Natural killer cell (primary cell): ENCODE measurements at regions not wholly inside any gene's neighbourhood (a gene's known extent, or its start where the extent isn't known, plus 50 kb on each side); places are given as distances from the start of the nearest gene placed in this dataset.
"Not testable (repeated sequence)": the region's sequence is repeated elsewhere in the genome, so short reads cannot be mapped to it uniquely, and the experiment has no call there.

ENCODE experiments used
- ATAC-seq, 3 donors: fragments of 150-1000 bp in 2 of 3; fragments of 200-7000 bp in 1 of 3; cut with Tn5 transposase; 1 replicate in 1 of 3; 2 replicates in 2 of 3; pipeline ENCODE4 v1.10.0; 2021; ENCODE audit warnings: mild to moderate bottlenecking in 2 of 3, moderate library complexity in 2 of 3
- DNase-seq, 2 donors: peaks; one replicate each; pipeline versions ENCODE4 v3.0.0 to v3.0.0-alpha.2; 2013 to 2021; ENCODE audit warnings: mixed read lengths in 1 of 2
- H3K27ac ChIP-seq: one replicate; pipeline ENCODE4 v1.5.1; 2013; ENCODE audit warnings: mild to moderate bottlenecking, low read length
- H3K27me3 ChIP-seq: one replicate; pipeline ENCODE4 v1.6.1; 2013; ENCODE audit warnings: low read length; ENCODE audit not compliant: control insufficient read depth, insufficient read depth
- H3K36me3 ChIP-seq: one replicate; pipeline ENCODE4 v1.6.1; 2013; ENCODE audit warnings: low read length; ENCODE audit not compliant: control insufficient read depth, insufficient read depth
- H3K4me1 ChIP-seq: one replicate; pipeline ENCODE4 v1.6.1; 2013; ENCODE audit warnings: low read length; ENCODE audit not compliant: control insufficient read depth, insufficient read depth
- H3K4me3 ChIP-seq: one replicate; pipeline ENCODE4 v1.5.1; 2013; ENCODE audit warnings: low read length
- H3K9me3 ChIP-seq: one replicate; pipeline ENCODE4 v1.6.1; 2013; ENCODE audit warnings: low read length; ENCODE audit not compliant: control insufficient read depth, insufficient read depth
- H3K27ac Mint-ChIP-seq, 2 donors: one replicate each; pipeline ENCODE4 v1.8.0; 2022; ENCODE audit warnings: mild to moderate bottlenecking in 2 of 2, mixed read lengths in 2 of 2, moderate library complexity in 1 of 2
- H3K27me3 Mint-ChIP-seq, 2 donors: one replicate each; pipeline ENCODE4 v1.8.0; 2022; ENCODE audit warnings: low read depth in 2 of 2, mixed read lengths in 2 of 2
- H3K36me3 Mint-ChIP-seq: one replicate; pipeline ENCODE4 v1.8.0; 2022; ENCODE audit warnings: mixed read lengths
- H3K4me1 Mint-ChIP-seq, 2 donors: one replicate each; pipeline ENCODE4 v1.8.0; 2022; ENCODE audit warnings: mixed read lengths in 2 of 2
- H3K4me3 Mint-ChIP-seq: one replicate; pipeline ENCODE4 v1.8.0; 2022; ENCODE audit warnings: mild to moderate bottlenecking, moderate library complexity, mixed read lengths
- H3K9me3 Mint-ChIP-seq, 2 donors: one replicate each; pipeline ENCODE4 v1.8.0; 2022; ENCODE audit warnings: mixed read lengths in 2 of 2
- whole genome bisulfite sequencing: methylation state at CpG from one replicate; pipeline ENCODE4 v1.1.7; 2013; ENCODE audit warnings: missing lambda C conversion rate; ENCODE audit not compliant: insufficient coverage; 5-methylcytosine and 5-hydroxymethylcytosine counted together
- intact Hi-C: fragments of 100-400 bp; cut with micrococcal nuclease; formaldehyde crosslinking; loops from one replicate; pipeline ENCODE4 v1.14.2; 2022
- TF ChIP-seq, protein P1 (sequence below): fragments of 200-600 bp; IDR thresholded peaks from one replicate; pipeline ENCODE4 v1.8.0; 2022; ENCODE audit warnings: antibody characterized with exemption

GRCh38 chr12:131269551-131269950 is 315.8 kb downstream of the ADGRD1 start:
- Mint-ChIP-seq H3K9me3 (no peaks in the 10 kb centered on the region), H3K27ac (no peak overlapping the region), H3K4me1 (no peaks in the 10 kb centered on the region), H3K27me3 (no peaks in the 10 kb centered on the region), H3K4me3 (no peak overlapping the region), H3K36me3 (no peaks in the 10 kb centered on the region)
- DNase-seq, result no peak
- Histone ChIP-seq H3K9me3 (no peaks in the 10 kb centered on the region), H3K27ac (no peak overlapping the region), H3K27me3 (no peaks in the 10 kb centered on the region), H3K4me3 (no peak overlapping the region), H3K36me3 (no peaks in the 10 kb centered on the region), H3K4me1 (no peaks in the 10 kb centered on the region)
- ATAC-seq, result no peak
- 81% methylated on average over 2 of the region's 4 CpGs for WGBS
- TF ChIP-seq, protein P1, sequence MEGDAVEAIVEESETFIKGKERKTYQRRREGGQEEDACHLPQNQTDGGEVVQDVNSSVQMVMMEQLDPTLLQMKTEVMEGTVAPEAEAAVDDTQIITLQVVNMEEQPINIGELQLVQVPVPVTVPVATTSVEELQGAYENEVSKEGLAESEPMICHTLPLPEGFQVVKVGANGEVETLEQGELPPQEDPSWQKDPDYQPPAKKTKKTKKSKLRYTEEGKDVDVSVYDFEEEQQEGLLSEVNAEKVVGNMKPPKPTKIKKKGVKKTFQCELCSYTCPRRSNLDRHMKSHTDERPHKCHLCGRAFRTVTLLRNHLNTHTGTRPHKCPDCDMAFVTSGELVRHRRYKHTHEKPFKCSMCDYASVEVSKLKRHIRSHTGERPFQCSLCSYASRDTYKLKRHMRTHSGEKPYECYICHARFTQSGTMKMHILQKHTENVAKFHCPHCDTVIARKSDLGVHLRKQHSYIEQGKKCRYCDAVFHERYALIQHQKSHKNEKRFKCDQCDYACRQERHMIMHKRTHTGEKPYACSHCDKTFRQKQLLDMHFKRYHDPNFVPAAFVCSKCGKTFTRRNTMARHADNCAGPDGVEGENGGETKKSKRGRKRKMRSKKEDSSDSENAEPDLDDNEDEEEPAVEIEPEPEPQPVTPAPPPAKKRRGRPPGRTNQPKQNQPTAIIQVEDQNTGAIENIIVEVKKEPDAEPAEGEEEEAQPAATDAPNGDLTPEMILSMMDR, result no peak
- intact Hi-C loops, result no loop called here

DNA sequence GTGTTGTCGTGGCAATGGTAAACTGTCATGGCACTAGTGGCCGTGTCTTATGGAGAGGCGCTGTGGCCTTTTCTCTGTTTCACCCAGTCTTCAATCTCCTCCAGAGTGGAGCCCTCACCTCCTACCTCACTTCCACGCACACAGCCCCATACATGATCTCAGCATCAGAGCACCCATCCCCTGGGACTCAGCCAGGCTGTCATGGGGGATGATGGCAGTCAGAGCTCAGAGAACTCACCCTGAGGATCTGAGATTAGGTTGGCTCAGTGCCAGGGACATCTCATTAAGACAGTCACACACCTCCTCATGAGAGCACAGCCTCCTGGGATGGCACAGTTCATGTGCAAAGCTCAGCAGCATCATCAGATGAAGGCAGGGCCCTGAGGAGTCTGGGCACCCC is 316.3 kb downstream of the ADGRD1 start:
- H3K4me1 Mint-ChIP-seq, H3K4me1 ChIP-seq, H3K36me3 ChIP-seq, intact Hi-C loops, H3K9me3 ChIP-seq, H3K36me3 Mint-ChIP-seq, ATAC-seq, H3K4me3 ChIP-seq, H3K9me3 Mint-ChIP-seq, H3K27me3 Mint-ChIP-seq, H3K27ac Mint-ChIP-seq, H3K27me3 ChIP-seq, H3K27ac ChIP-seq, DNase-seq, H3K4me3 Mint-ChIP-seq: not testable (repeated sequence)
- WGBS, result 90% methylated on average over 4 of the region's 4 CpGs

DNA sequence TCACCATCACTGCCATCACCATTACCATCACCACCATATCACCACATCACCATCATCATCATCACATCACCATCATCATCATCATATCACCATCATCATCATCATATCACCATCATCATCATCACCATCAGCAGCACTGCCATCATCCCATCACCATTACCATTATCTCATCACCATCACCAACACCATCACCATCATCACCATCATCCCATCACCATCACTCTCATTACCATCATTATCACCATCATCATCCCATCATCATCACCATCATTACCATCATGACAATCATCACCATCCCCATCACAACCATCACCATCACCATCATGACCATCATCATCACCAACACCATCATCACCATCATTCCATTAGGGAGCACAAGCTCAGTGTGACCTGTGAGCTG is 318.0 kb downstream of the ADGRD1 start:
- no peak for ATAC-seq
- no peaks in the 10 kb centered on the region for H3K9me3 Mint-ChIP-seq

GRCh38 chr12:131272283-131272814 is 318.6 kb downstream of the ADGRD1 start:
- WGBS, result 89% methylated on average over 8 of the region's 8 CpGs
- not testable (repeated sequence) for H3K27me3 Mint-ChIP-seq

More for the DNA sequence above, 318.0 kb downstream of the ADGRD1 start:
- no peaks in the 10 kb centered on the region for H3K27me3 ChIP-seq
- TF ChIP-seq, protein P1, result no peak
- H3K4me3 ChIP-seq, result no peak overlapping the region
- H3K4me1 ChIP-seq, result no peaks in the 10 kb centered on the region
- Mint-ChIP-seq H3K4me1 (no peaks in the 10 kb centered on the region), H3K4me3 (no peak overlapping the region), H3K27me3 (no peaks in the 10 kb centered on the region), H3K27ac (no peak overlapping the region), H3K36me3 (no peaks in the 10 kb centered on the region)
- no peaks in the 10 kb centered on the region for H3K9me3 ChIP-seq
- intact Hi-C loops, result no loop called here
- DNase-seq, result no peak
- H3K27ac ChIP-seq, result no peak overlapping the region
- no peaks in the 10 kb centered on the region for H3K36me3 ChIP-seq

More at GRCh38 chr12:131272283-131272814, 318.6 kb downstream of the ADGRD1 start:
- H3K9me3 ChIP-seq, H3K4me3 Mint-ChIP-seq, H3K27me3 ChIP-seq, H3K27ac ChIP-seq, H3K9me3 Mint-ChIP-seq, H3K4me1 Mint-ChIP-seq, intact Hi-C loops, H3K4me1 ChIP-seq, H3K27ac Mint-ChIP-seq, H3K36me3 Mint-ChIP-seq, H3K4me3 ChIP-seq, ATAC-seq, H3K36me3 ChIP-seq, DNase-seq: not testable (repeated sequence)
